ENCODE measurements at regions not wholly inside any gene's neighbourhood (a gene's known extent, or its start where the extent isn't known, plus 50 kb on each side); places are given as distances from the start of the nearest gene placed in this dataset.

- no peak for TF ChIP-seq OSR1 (CRISPR knock-in tag; IDR thresholded peaks at IDR 0.05)
- no peak for TF ChIP-seq ARNTL (CRISPR knock-in tag; IDR thresholded peaks at IDR 0.05; ENCODE audit: borderline replicate concordance, low read depth)
- TF ChIP-seq ZFP30 (CRISPR knock-in tag; IDR thresholded peaks at IDR 0.05), result no peak
- no peak for TF ChIP-seq CSDC2 (CRISPR knock-in tag; IDR thresholded peaks at IDR 0.05)
- no peak for TF ChIP-seq CSRNP3 (CRISPR knock-in tag; IDR thresholded peaks at IDR 0.05)
- TF ChIP-seq POU6F1 (CRISPR knock-in tag; IDR thresholded peaks at IDR 0.05; ENCODE audit: borderline replicate concordance, low read depth), result no peak
- no peak for TF ChIP-seq PATZ1 (CRISPR knock-in tag; IDR thresholded peaks at IDR 0.05; ENCODE audit: borderline replicate concordance)
- no peak for TF ChIP-seq ESRRG (CRISPR knock-in tag; IDR thresholded peaks at IDR 0.05)
Measured at GRCh38 chr11:127233998-127234397, 233.4 kb upstream of the KIRREL3 start.
